ENCODE measurements at regions not wholly inside any gene's neighbourhood (a gene's known extent, or its start where the extent isn't known, plus 50 kb on each side); places are given as distances from the start of the nearest gene placed in this dataset.

GRCh38 chr3:107013641-107014040, 363.6 kb upstream of the CCDC54 start:
- TF ChIP-seq CTCF (conservative IDR thresholded peaks at IDR 0.05; ENCODE audit: low read depth in 2 of 2), result no peak
- no peak for TF ChIP-seq POLR2AphosphoS5 (IDR thresholded peaks at IDR 0.05; ENCODE audit: low read depth)
- TF ChIP-seq JUNB (IDR thresholded peaks at IDR 0.05; ENCODE audit: unreplicated experiment), result no peak
- no peak for TF ChIP-seq EZH2 (IDR thresholded peaks at IDR 0.05; ENCODE audit: low read depth, unreplicated experiment)
- no peak for TF ChIP-seq EZH2phosphoT487 (IDR thresholded peaks at IDR 0.05; ENCODE audit: unreplicated experiment)
- no peak for TF ChIP-seq ZNF462 (CRISPR knock-in tag; IDR thresholded peaks at IDR 0.05)
- no peak for TF ChIP-seq CREB1 (CRISPR knock-in tag; IDR thresholded peaks at IDR 0.05; ENCODE audit: low read depth)
- no peak for TF ChIP-seq STAT1 (IDR thresholded peaks at IDR 0.05; ENCODE audit: unreplicated experiment)
- no peak for TF ChIP-seq REST (IDR thresholded peaks at IDR 0.05; ENCODE audit: unreplicated experiment)
- no peak for TF ChIP-seq ETS1 (IDR thresholded peaks at IDR 0.05)

Measured in GM23338 (cell line).